ENCODE measurements at regions not wholly inside any gene's neighbourhood (a gene's known extent, or its start where the extent isn't known, plus 50 kb on each side); places are given as distances from the start of the nearest gene placed in this dataset.
"Not testable (repeated sequence)": the region's sequence is repeated elsewhere in the genome, so short reads cannot be mapped to it uniquely, and the experiment has no call there.

DNA sequence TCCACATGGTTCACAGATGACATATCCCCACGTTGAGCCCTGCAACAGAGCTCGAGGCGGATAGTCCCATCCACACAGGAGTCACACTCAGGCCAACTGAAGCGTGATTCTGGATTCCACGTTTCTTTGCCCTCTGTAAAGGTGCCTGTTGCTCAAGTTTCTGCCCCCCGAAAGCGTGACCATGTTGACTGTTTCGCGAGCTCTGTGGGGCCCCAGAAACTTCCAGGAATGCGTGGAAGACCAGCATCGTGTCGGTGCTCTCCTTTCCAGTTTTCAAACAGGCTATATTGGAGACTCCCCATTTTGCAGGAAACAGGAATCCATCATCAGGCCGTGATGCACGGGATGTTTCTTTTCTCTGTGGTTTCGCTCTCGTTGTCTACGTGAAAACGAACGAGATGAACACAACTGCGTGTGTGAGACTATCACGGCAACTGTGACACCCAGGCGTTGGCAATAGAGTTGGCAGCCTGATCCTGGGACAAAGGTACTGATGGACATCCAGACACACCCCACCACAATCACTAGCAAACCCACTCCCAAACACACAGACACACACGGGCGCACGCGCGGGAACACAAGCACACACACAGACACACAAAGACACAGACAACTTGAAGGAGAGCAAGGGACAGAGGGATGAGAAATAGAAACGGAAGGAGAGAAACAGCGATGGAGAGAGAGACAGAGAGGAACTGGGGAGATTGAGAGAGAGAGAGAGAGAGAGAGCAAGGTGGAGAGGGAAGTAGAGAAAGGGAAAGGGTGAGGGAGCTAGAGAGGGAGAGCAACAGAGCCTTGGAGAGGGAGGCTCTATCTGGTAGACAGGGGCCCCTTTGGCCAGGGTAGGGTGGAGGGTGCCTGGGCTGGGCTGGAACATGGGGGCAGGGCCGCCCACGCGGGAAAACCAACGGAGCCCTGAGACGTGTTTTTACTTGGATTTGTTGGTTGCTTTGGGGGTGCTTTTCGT is 1609.3 kb downstream of the SPATA31A7 start:
- H3K36me3 ChIP-seq (ENCODE audit: control insufficient read depth in 1 of 2, insufficient read depth in 2 of 2, low read length in 2 of 2); H3K9ac ChIP-seq (ENCODE audit: low read depth in 1 of 2, low read length in 2 of 2); H3K9me3 ChIP-seq (ENCODE audit: control insufficient read depth in 1 of 2, low read length in 2 of 2); H3K27ac ChIP-seq (ENCODE audit: low read depth, low read length): not testable (repeated sequence)
- H3K4me3 ChIP-seq (ENCODE audit: low read depth in 1 of 2, low read length in 2 of 2), result peak overlapping the region; percentile 37 to 44
- H3K27me3 ChIP-seq (ENCODE audit: control insufficient read depth in 1 of 2, insufficient read depth in 2 of 2, low read length in 2 of 2), result peaks cover 5 to 20% of the 10 kb centered on the region in 2 donors
- peaks cover 0 to 15% of the 10 kb centered on the region in 2 donors for H3K4me1 ChIP-seq (ENCODE audit: control insufficient read depth in 1 of 2, insufficient read depth in 2 of 2, low read length in 2 of 2)

- H3K27ac ChIP-seq (ENCODE audit: low read depth, low read length); H3K36me3 ChIP-seq (ENCODE audit: control insufficient read depth in 1 of 2, insufficient read depth in 2 of 2, low read length in 2 of 2); H3K9me3 ChIP-seq (ENCODE audit: control insufficient read depth in 1 of 2, low read length in 2 of 2): not testable (repeated sequence)
- peaks cover 0 to 15% of the 10 kb centered on the region in 2 donors for H3K4me1 ChIP-seq (ENCODE audit: control insufficient read depth in 1 of 2, insufficient read depth in 2 of 2, low read length in 2 of 2)
- peak overlapping the region in 1 of 2 donors; percentile 40 for H3K4me3 ChIP-seq (ENCODE audit: low read depth in 1 of 2, low read length in 2 of 2)
- H3K9ac ChIP-seq (ENCODE audit: low read depth in 1 of 2, low read length in 2 of 2), result peak overlapping the region in 1 of 2 donors; percentile 18
- H3K27me3 ChIP-seq (ENCODE audit: control insufficient read depth in 1 of 2, insufficient read depth in 2 of 2, low read length in 2 of 2), result peaks cover 5 to 23% of the 10 kb centered on the region in 2 donors
These were observed 1610.1 kb downstream of the SPATA31A7 start for GRCh38 chr9:62799851-62800371.

DNA sequence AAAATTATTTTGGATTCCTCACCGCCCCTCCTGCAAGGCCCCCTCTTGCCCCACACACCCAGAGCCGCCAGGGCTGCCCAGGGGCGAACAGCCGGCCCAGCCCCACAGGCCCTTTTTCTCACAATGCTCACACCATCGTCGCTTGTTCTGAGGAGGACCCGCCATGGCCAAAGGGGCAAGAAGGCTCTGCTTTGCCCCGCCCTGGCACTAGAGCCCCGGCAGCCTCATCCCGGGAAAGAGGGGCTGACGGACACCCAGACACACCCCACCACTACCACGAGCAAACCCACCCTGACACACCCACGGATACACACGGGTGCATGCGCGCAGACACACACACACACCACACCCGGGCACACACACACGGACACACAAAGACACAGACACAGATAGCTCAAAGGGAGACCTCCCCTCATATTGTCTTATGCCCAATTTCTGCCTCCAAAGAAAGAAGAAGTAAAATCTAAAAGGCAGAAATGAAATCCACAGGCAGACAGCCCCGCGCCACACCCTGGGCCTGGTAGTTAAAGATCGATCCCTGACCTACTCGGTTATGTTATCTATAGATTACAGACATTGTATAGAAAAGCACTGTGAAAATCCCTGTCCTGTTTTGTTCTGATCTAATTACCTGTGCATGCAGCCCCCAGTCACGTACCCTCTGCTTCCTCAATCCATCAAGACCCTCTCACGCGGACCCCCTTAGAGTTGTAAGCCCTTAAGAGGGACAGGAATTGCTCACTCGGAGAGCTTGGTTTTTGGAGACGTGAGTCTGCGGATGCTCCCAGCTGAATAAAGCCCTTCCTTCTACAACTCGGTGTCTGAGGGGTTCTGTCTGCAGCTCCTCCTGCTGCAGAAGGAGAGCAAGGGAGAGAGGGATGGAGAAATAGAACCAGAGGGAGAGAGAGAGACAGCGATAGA is 1610.9 kb downstream of the SPATA31A7 start:
- Histone ChIP-seq H3K27me3 (ENCODE audit: control insufficient read depth in 1 of 2, insufficient read depth in 2 of 2, low read length in 2 of 2) (peaks cover 5 to 23% of the 10 kb centered on the region in 2 donors), H3K4me3 (ENCODE audit: low read depth in 1 of 2, low read length in 2 of 2) (peak overlapping the region; percentile 11 to 61), H3K4me1 (ENCODE audit: control insufficient read depth in 1 of 2, insufficient read depth in 2 of 2, low read length in 2 of 2) (peaks cover 0 to 15% of the 10 kb centered on the region in 2 donors)
- not testable (repeated sequence) for H3K9ac ChIP-seq (ENCODE audit: low read depth in 1 of 2, low read length in 2 of 2); H3K9me3 ChIP-seq (ENCODE audit: control insufficient read depth in 1 of 2, low read length in 2 of 2); H3K36me3 ChIP-seq (ENCODE audit: control insufficient read depth in 1 of 2, insufficient read depth in 2 of 2, low read length in 2 of 2); H3K27ac ChIP-seq (ENCODE audit: low read depth, low read length)

GRCh38 chr9:62801372-62801811 is 1611.6 kb downstream of the SPATA31A7 start:
- not testable (repeated sequence) for H3K9me3 ChIP-seq (ENCODE audit: control insufficient read depth in 1 of 2, low read length in 2 of 2); H3K27ac ChIP-seq (ENCODE audit: low read depth, low read length); H3K36me3 ChIP-seq (ENCODE audit: control insufficient read depth in 1 of 2, insufficient read depth in 2 of 2, low read length in 2 of 2)
- peaks cover 5 to 23% of the 10 kb centered on the region in 2 donors for H3K27me3 ChIP-seq (ENCODE audit: control insufficient read depth in 1 of 2, insufficient read depth in 2 of 2, low read length in 2 of 2)
- peaks cover 0 to 15% of the 10 kb centered on the region in 2 donors for H3K4me1 ChIP-seq (ENCODE audit: control insufficient read depth in 1 of 2, insufficient read depth in 2 of 2, low read length in 2 of 2)
- peak overlapping the region in 1 of 2 donors; percentile 61 for H3K4me3 ChIP-seq (ENCODE audit: low read depth in 1 of 2, low read length in 2 of 2)
- peak overlapping the region in 1 of 2 donors; percentile 38 for H3K9ac ChIP-seq (ENCODE audit: low read depth in 1 of 2, low read length in 2 of 2)

DNA sequence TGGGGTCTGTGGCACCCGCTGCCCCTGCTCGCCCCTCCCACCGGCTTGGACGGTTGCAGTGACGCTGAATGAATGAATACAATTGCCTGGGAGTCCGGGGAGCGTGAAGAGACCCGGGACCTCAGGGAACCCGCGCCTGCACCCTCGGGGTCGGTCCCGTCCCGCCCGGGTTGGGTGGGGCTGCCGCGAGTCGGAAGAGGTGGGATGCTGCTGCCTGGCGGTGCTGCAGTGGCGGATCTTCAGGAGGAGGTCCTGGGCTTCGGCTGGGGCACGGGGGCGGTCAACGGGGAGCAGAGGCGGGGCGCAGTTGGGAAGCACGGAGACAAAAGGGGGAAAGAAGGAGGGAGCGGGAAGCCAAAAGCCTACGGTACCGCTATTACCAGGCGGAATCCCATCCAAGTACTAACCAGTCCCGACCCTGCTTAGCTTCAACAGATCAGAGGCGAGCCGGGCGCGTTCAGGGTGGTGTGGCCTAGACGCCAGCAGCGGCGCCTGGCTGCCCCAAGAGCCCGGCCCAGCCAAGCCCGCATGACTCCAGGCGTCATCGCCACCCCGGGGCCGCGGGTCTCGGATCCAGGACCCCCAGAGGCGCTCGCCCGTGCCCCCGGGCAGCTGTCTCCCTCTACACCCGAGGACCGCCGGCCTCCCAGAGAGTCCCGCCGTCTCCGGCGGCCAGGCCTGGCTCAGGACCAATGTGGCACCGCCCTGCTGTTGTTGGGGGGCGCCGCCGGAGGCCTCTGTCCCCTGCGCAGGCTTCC is 1612.3 kb downstream of the SPATA31A7 start:
- not testable (repeated sequence) for H3K9me3 ChIP-seq (ENCODE audit: control insufficient read depth in 1 of 2, low read length in 2 of 2); H3K36me3 ChIP-seq (ENCODE audit: control insufficient read depth in 1 of 2, insufficient read depth in 2 of 2, low read length in 2 of 2)
- H3K27me3 ChIP-seq (ENCODE audit: control insufficient read depth in 1 of 2, insufficient read depth in 2 of 2, low read length in 2 of 2), result peaks cover 5 to 23% of the 10 kb centered on the region in 2 donors
- H3K27ac ChIP-seq (ENCODE audit: low read depth, low read length), result peak overlapping the region; percentile 50
- peak overlapping the region; percentile 25 to 51 for H3K9ac ChIP-seq (ENCODE audit: low read depth in 1 of 2, low read length in 2 of 2)
- peak overlapping the region; percentile 35 to 66 for H3K4me3 ChIP-seq (ENCODE audit: low read depth in 1 of 2, low read length in 2 of 2)
- peaks cover 0 to 15% of the 10 kb centered on the region in 2 donors for H3K4me1 ChIP-seq (ENCODE audit: control insufficient read depth in 1 of 2, insufficient read depth in 2 of 2, low read length in 2 of 2)

DNA sequence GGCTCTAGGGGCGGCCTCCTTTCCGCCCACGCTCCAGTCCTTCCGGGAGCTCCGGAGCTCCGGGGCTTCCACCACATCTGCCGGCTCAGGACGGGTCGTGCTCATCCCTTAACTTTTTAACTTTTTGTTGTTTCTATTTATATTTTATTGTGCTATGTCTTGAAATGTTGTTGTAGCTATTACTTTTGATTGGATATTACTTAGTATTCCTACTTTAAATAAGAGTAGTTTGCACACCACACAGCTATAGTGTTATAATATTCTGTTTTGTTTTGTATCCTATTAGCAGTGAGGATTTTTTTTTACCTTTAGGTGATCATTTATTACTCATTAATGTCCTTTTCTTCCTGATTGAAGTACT is 1612.9 kb downstream of the SPATA31A7 start:
- H3K27ac ChIP-seq (ENCODE audit: low read depth, low read length); H3K9me3 ChIP-seq (ENCODE audit: control insufficient read depth in 1 of 2, low read length in 2 of 2); H3K36me3 ChIP-seq (ENCODE audit: control insufficient read depth in 1 of 2, insufficient read depth in 2 of 2, low read length in 2 of 2): not testable (repeated sequence)
- Histone ChIP-seq H3K4me1 (ENCODE audit: control insufficient read depth in 1 of 2, insufficient read depth in 2 of 2, low read length in 2 of 2) (peaks cover 0 to 15% of the 10 kb centered on the region in 2 donors), H3K4me3 (ENCODE audit: low read depth in 1 of 2, low read length in 2 of 2) (peak overlapping the region in 1 of 2 donors; percentile 66), H3K27me3 (ENCODE audit: control insufficient read depth in 1 of 2, insufficient read depth in 2 of 2, low read length in 2 of 2) (peaks cover 5 to 23% of the 10 kb centered on the region in 2 donors), H3K9ac (ENCODE audit: low read depth in 1 of 2, low read length in 2 of 2) (peak overlapping the region in 1 of 2 donors; percentile 51)

DNA sequence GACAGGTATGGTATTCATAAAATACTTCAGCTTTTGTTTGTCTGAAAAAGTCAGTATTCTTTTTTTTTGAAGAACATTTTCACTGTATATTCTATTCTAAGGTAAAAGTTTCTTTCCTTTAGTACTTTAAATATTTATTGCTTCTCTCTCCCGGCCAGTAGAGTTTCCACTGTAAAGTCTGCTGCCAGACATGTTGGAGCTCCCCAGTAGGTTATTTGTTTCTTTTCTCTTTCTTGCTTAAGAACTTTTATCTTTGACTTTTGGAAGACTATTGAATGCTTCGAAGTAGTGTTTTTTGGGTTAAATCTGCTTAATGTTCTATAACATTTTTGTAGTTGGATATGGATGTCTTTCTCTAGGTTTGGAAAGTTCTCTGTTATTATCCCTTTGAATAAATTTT is 1613.3 kb downstream of the SPATA31A7 start:
- not testable (repeated sequence) for H3K36me3 ChIP-seq (ENCODE audit: control insufficient read depth in 1 of 2, insufficient read depth in 2 of 2, low read length in 2 of 2); H3K27ac ChIP-seq (ENCODE audit: low read depth, low read length); H3K9ac ChIP-seq (ENCODE audit: low read depth in 1 of 2, low read length in 2 of 2); H3K9me3 ChIP-seq (ENCODE audit: control insufficient read depth in 1 of 2, low read length in 2 of 2); H3K4me3 ChIP-seq (ENCODE audit: low read depth in 1 of 2, low read length in 2 of 2)
- Histone ChIP-seq H3K4me1 (ENCODE audit: control insufficient read depth in 1 of 2, insufficient read depth in 2 of 2, low read length in 2 of 2) (peaks cover 0 to 15% of the 10 kb centered on the region in 2 donors), H3K27me3 (ENCODE audit: control insufficient read depth in 1 of 2, insufficient read depth in 2 of 2, low read length in 2 of 2) (peaks cover 5 to 23% of the 10 kb centered on the region in 2 donors)

DNA sequence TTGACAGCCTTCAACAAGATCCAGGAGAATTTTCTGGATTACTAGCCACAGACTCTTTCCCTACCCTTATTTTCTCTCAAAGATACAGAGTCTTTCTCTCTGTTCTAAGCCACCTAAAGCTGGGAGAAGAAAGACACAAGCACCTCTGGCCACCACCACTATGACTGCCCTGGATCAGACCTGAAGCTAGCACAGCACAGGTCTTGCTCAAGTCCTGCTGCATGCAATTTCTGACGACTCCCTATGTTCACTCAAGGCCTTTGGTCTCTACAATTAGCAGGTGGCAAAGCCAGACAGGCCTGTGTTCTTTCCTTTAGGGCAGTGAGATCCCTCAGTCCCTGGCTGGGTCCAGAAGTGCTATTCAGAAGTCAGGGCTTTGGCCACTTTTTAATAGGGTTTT is 1614.5 kb downstream of the SPATA31A7 start:
- H3K27me3 ChIP-seq (ENCODE audit: control insufficient read depth in 1 of 2, insufficient read depth in 2 of 2, low read length in 2 of 2), result peaks cover 0 to 18% of the 10 kb centered on the region in 2 donors
- H3K4me1 ChIP-seq (ENCODE audit: control insufficient read depth in 1 of 2, insufficient read depth in 2 of 2, low read length in 2 of 2), result peaks cover 0 to 11% of the 10 kb centered on the region in 2 donors
- not testable (repeated sequence) for H3K36me3 ChIP-seq (ENCODE audit: control insufficient read depth in 1 of 2, insufficient read depth in 2 of 2, low read length in 2 of 2); H3K27ac ChIP-seq (ENCODE audit: low read depth, low read length); H3K4me3 ChIP-seq (ENCODE audit: low read depth in 1 of 2, low read length in 2 of 2); H3K9ac ChIP-seq (ENCODE audit: low read depth in 1 of 2, low read length in 2 of 2); H3K9me3 ChIP-seq (ENCODE audit: control insufficient read depth in 1 of 2, low read length in 2 of 2)

- not testable (repeated sequence) for H3K4me1 ChIP-seq (ENCODE audit: control insufficient read depth in 1 of 2, insufficient read depth in 2 of 2, low read length in 2 of 2); H3K36me3 ChIP-seq (ENCODE audit: control insufficient read depth in 1 of 2, insufficient read depth in 2 of 2, low read length in 2 of 2); H3K4me3 ChIP-seq (ENCODE audit: low read depth in 1 of 2, low read length in 2 of 2); H3K27ac ChIP-seq (ENCODE audit: low read depth, low read length); H3K27me3 ChIP-seq (ENCODE audit: control insufficient read depth in 1 of 2, insufficient read depth in 2 of 2, low read length in 2 of 2); H3K9ac ChIP-seq (ENCODE audit: low read depth in 1 of 2, low read length in 2 of 2); H3K9me3 ChIP-seq (ENCODE audit: control insufficient read depth in 1 of 2, low read length in 2 of 2)
These were observed 1617.6 kb downstream of the SPATA31A7 start for GRCh38 chr9:62807424-62807823.

All from duodenal mucosa (tissue), 2 donors.